T47D (cell line): ENCODE measurements at regions not wholly inside any gene's neighbourhood (a gene's known extent, or its start where the extent isn't known, plus 50 kb on each side); places are given as distances from the start of the nearest gene placed in this dataset.

Experiments used
- DNase-seq, 2 experiments: peaks; one replicate each; pipeline versions ENCODE4 v3.0.0 to v3.0.0-alpha.2; 2011 to 2012; ENCODE audit warnings: low read depth in 1 of 2, low spot score in 1 of 2
- JUND ChIP-seq: IDR thresholded peaks from 2 replicates; pipeline ENCODE4 v1.6.1; 2012; ENCODE audit warnings: low read depth
- in situ Hi-C: cut with HindIII; loops from 2 replicates; pipeline ENCODE4 v1.10.0; 2016; ENCODE audit warnings: low sequenced_read_pairs, low pct_unique_long_range_greater_than_20kb

- in situ Hi-C loops, result no loop called here
- no peak for TF ChIP-seq JUND
- no peak for DNase-seq
Measured at GRCh38 chr16:9479008-9479407, 387.6 kb downstream of the HAPSTR1 start.

- in situ Hi-C loops, result no loop called here
- no peak for DNase-seq
- no peak for TF ChIP-seq JUND
Measured at GRCh38 chr16:9480503-9480902, 389.1 kb downstream of the HAPSTR1 start.

GRCh38 chr16:9481747-9482730 is 390.6 kb downstream of the HAPSTR1 start:
- no peak for TF ChIP-seq JUND
- no peak for DNase-seq
- in situ Hi-C loops, result no loop called here

- no peak for TF ChIP-seq JUND
- in situ Hi-C loops, result no loop called here
- no peak for DNase-seq
Measured at GRCh38 chr16:9484426-9484825, 393.0 kb downstream of the HAPSTR1 start.

- in situ Hi-C loops, result no loop called here
- TF ChIP-seq JUND, result no peak
- no peak for DNase-seq
Measured at GRCh38 chr16:9484881-9485280, 393.4 kb downstream of the HAPSTR1 start.

GRCh38 chr16:9489835-9490467 is 398.5 kb downstream of the HAPSTR1 start:
- no peak for TF ChIP-seq JUND
- in situ Hi-C loops, result no loop called here
- no peak for DNase-seq

GRCh38 chr16:9495824-9496223 is 404.4 kb downstream of the HAPSTR1 start:
- in situ Hi-C loops, result no loop called here
- no peak for DNase-seq
- TF ChIP-seq JUND, result no peak

- in situ Hi-C loops, result no loop called here
- DNase-seq, result no peak
Measured at GRCh38 chr16:9497750-9498149, 406.3 kb downstream of the HAPSTR1 start.

GRCh38 chr16:9499941-9500593 is 408.6 kb downstream of the HAPSTR1 start:
- no peak for DNase-seq
- in situ Hi-C loops, result no loop called here
- no peak for TF ChIP-seq JUND

More at GRCh38 chr16:9497750-9498149, 406.3 kb downstream of the HAPSTR1 start:
- TF ChIP-seq JUND, result no peak

- in situ Hi-C loops, result no loop called here
- no peak for TF ChIP-seq JUND
- no peak for DNase-seq
Measured at GRCh38 chr16:9500872-9501271, 409.4 kb downstream of the HAPSTR1 start.

- TF ChIP-seq JUND, result no peak
- in situ Hi-C loops, result no loop called here
- no peak for DNase-seq
Measured at GRCh38 chr16:9503251-9503984, 412.0 kb downstream of the HAPSTR1 start.

GRCh38 chr16:9508328-9508936 is 417.0 kb downstream of the HAPSTR1 start:
- TF ChIP-seq JUND, result no peak
- no peak for DNase-seq
- in situ Hi-C loops, result no loop called here
